Activated B cell treated with CpG ODN at 0.5 μM for 24 hours (primary cell): ENCODE measurements at regions not wholly inside any gene's neighbourhood (a gene's known extent, or its start where the extent isn't known, plus 50 kb on each side); places are given as distances from the start of the nearest gene placed in this dataset.

Source experiments
- ATAC-seq: fragments of 200-7000 bp; cut with Tn5 transposase; one replicate; pipeline ENCODE4 v1.10.0; 2021; ENCODE audit warnings: low read depth, mild to moderate bottlenecking, moderate library complexity
- CTCF ChIA-PET: fragments of 350-600 bp; sonication (Branson Sonifier 250); formaldehyde crosslinking; loops from one replicate; lab custom pipeline; 2021; ENCODE audit warnings: antibody characterized with exemption; lab: Charles Lee
- POLR2A ChIA-PET: fragments of 350-600 bp; sonication (Branson Sonifier 250); formaldehyde crosslinking; loops from one replicate; lab custom pipeline; 2021; ENCODE audit warnings: antibody characterized with exemption; lab: Charles Lee
- DNase-seq: peaks from one replicate; pipeline ENCODE4 v3.0.0; 2022
- H3K27ac Mint-ChIP-seq: one replicate; pipeline ENCODE4 v1.8.0; 2020; ENCODE audit warnings: mixed read lengths
- H3K27me3 Mint-ChIP-seq: one replicate; pipeline ENCODE4 v1.8.0; 2021; ENCODE audit warnings: mixed read lengths
- H3K36me3 Mint-ChIP-seq: one replicate; pipeline ENCODE4 v1.8.0; 2021; ENCODE audit warnings: low read depth, mixed read lengths
- H3K4me1 Mint-ChIP-seq: one replicate; pipeline ENCODE4 v1.8.0; 2021; ENCODE audit warnings: mixed read lengths
- H3K4me3 Mint-ChIP-seq: one replicate; pipeline ENCODE4 v1.8.0; 2020; ENCODE audit warnings: mild to moderate bottlenecking, mixed read lengths
- H3K9me3 Mint-ChIP-seq: one replicate; pipeline ENCODE4 v1.8.0; 2020; ENCODE audit warnings: mixed read lengths
- CTCF ChIP-seq: fragments of 200-600 bp; IDR thresholded peaks from one replicate; pipeline ENCODE4 v1.8.0; 2022; ENCODE audit warnings: antibody characterized with exemption, mild to moderate bottlenecking
- intact Hi-C: fragments of 100-400 bp; cut with micrococcal nuclease; formaldehyde crosslinking; loops from one replicate; pipeline ENCODE4 v1.15.1; 2024

GRCh38 chr4:29972121-29972520 lies 748.0 kb upstream of the PCDH7 start:
- no peak overlapping the region for H3K4me3 Mint-ChIP-seq
- DNase-seq = no peak
- CTCF ChIA-PET = no interaction called here

GRCh38 chr4:29983890-29984289 lies 736.3 kb upstream of the PCDH7 start:
- no peak for TF ChIP-seq CTCF
- H3K27ac Mint-ChIP-seq = no peak overlapping the region
- CTCF ChIA-PET = no interaction called here
- peaks cover 4% of the 10 kb centered on the region for H3K9me3 Mint-ChIP-seq
- intact Hi-C loops = no loop called here
- POLR2A ChIA-PET = no interaction called here
- H3K4me1 Mint-ChIP-seq = no peaks in the 10 kb centered on the region
- no peak for ATAC-seq
- H3K36me3 Mint-ChIP-seq = no peaks in the 10 kb centered on the region
- H3K4me3 Mint-ChIP-seq = no peak overlapping the region
- no peak for DNase-seq
- no peaks in the 10 kb centered on the region for H3K27me3 Mint-ChIP-seq

More at GRCh38 chr4:29972121-29972520, 748.0 kb upstream of the PCDH7 start:
- Mint-ChIP-seq H3K9me3 (peaks cover 5% of the 10 kb centered on the region), H3K27me3 (no peaks in the 10 kb centered on the region), H3K36me3 (no peaks in the 10 kb centered on the region), H3K4me1 (no peaks in the 10 kb centered on the region), H3K27ac (no peak overlapping the region)
- POLR2A ChIA-PET = no interaction called here
- TF ChIP-seq CTCF = no peak
- intact Hi-C loops = no loop called here
- no peak for ATAC-seq

GRCh38 chr4:30001628-30002027 lies 718.5 kb upstream of the PCDH7 start:
- H3K36me3 Mint-ChIP-seq = no peaks in the 10 kb centered on the region
- H3K4me1 Mint-ChIP-seq = no peaks in the 10 kb centered on the region
- H3K4me3 Mint-ChIP-seq = no peak overlapping the region
- no peak for ATAC-seq
- intact Hi-C loops = no loop called here
- H3K27me3 Mint-ChIP-seq = no peaks in the 10 kb centered on the region
- ChIA-PET CTCF (no interaction called here), POLR2A (no interaction called here)
- no peak overlapping the region for H3K27ac Mint-ChIP-seq
- H3K9me3 Mint-ChIP-seq = peaks cover 2% of the 10 kb centered on the region
- DNase-seq = no peak
- no peak for TF ChIP-seq CTCF

GRCh38 chr4:30002341-30002740 lies 717.8 kb upstream of the PCDH7 start:
- Mint-ChIP-seq H3K9me3 (peaks cover 2% of the 10 kb centered on the region), H3K27ac (no peak overlapping the region), H3K4me1 (no peaks in the 10 kb centered on the region), H3K4me3 (no peak overlapping the region), H3K36me3 (no peaks in the 10 kb centered on the region), H3K27me3 (no peaks in the 10 kb centered on the region)
- ATAC-seq (no peak), DNase-seq (no peak)
- TF ChIP-seq CTCF = no peak
- ChIA-PET CTCF (no interaction called here), POLR2A (no interaction called here)
- intact Hi-C loops = no loop called here

- ChIA-PET POLR2A (no interaction called here), CTCF (no interaction called here)
- H3K27me3 Mint-ChIP-seq = no peaks in the 10 kb centered on the region
- peaks cover 7% of the 10 kb centered on the region for H3K9me3 Mint-ChIP-seq
- no peaks in the 10 kb centered on the region for H3K36me3 Mint-ChIP-seq
- no peaks in the 10 kb centered on the region for H3K4me1 Mint-ChIP-seq
- intact Hi-C loops = no loop called here
- no peak overlapping the region for H3K27ac Mint-ChIP-seq
- no peak for TF ChIP-seq CTCF
- ATAC-seq = no peak
- no peak for DNase-seq
- H3K4me3 Mint-ChIP-seq = no peak overlapping the region
These were observed 714.2 kb upstream of the PCDH7 start for GRCh38 chr4:30005995-30006394.
